Caco-2 (cell line): ENCODE measurements at regions not wholly inside any gene's neighbourhood (a gene's known extent, or its start where the extent isn't known, plus 50 kb on each side); places are given as distances from the start of the nearest gene placed in this dataset.
"Not testable (repeated sequence)": the region's sequence is repeated elsewhere in the genome, so short reads cannot be mapped to it uniquely, and the experiment has no call there.

ENCODE experiments used
- BruUV-seq: library from RNA; stranded (reverse); fragments of 400-500 nt; replicated peaks from 2 replicates; lab custom pipeline; 2021; lab: Mats Ljungman, UMichigan
- CTCF ChIA-PET: fragments of 300-600 bp; sonication (Branson Sonifier 250); formaldehyde crosslinking; loops from one replicate; lab custom pipeline; 2022; ENCODE audit warnings: antibody characterized with exemption; lab: Charles Lee
- POLR2A ChIA-PET: fragments of 300-600 bp; sonication (Branson Sonifier 250); formaldehyde crosslinking; loops from one replicate; lab custom pipeline; 2022; ENCODE audit warnings: antibody characterized with exemption; lab: Charles Lee
- DNase-seq, 2 experiments: peaks; one replicate each; pipeline versions ENCODE4 v3.0.0 to v3.0.0-alpha.2; 2020 to 2022
- H3K27me3 ChIP-seq: replicated peaks from 2 replicates; pipeline ENCODE4 v1.6.0; 2011; ENCODE audit warnings: low read length; ENCODE audit not compliant: control insufficient read depth, insufficient read depth
- H3K36me3 ChIP-seq: 2 replicates; pipeline ENCODE4 v1.5.1; 2011; ENCODE audit warnings: low read length; ENCODE audit not compliant: control insufficient read depth, insufficient read depth
- H3K4me1 ChIP-seq: fragments of 250-450 bp; sonication (Bioruptor Pico); 2 replicates; pipeline ENCODE4 v1.5.1; 2020; ENCODE audit warnings: mild to moderate bottlenecking
- H3K4me3 ChIP-seq: 2 replicates; pipeline ENCODE4 v1.5.1; 2011; ENCODE audit warnings: low read depth, mild to moderate bottlenecking, control low read depth, low read length
- H3K9me3 ChIP-seq: fragments of 250-450 bp; sonication (Bioruptor Pico); 2 replicates; pipeline ENCODE4 v1.5.1; 2020; ENCODE audit warnings: mild to moderate bottlenecking, moderate library complexity
- H3K27ac Mint-ChIP-seq: one replicate; pipeline ENCODE4 v1.8.0; 2022; ENCODE audit warnings: mixed read lengths; ENCODE audit not compliant: unreplicated experiment
- H3K27me3 Mint-ChIP-seq: one replicate; pipeline ENCODE4 v1.8.0; 2022; ENCODE audit warnings: mixed read lengths; ENCODE audit not compliant: insufficient read depth, unreplicated experiment
- H3K36me3 Mint-ChIP-seq: one replicate; pipeline ENCODE4 v1.8.0; 2022; ENCODE audit warnings: mild to moderate bottlenecking, mixed read lengths; ENCODE audit not compliant: insufficient read depth, unreplicated experiment
- H3K4me1 Mint-ChIP-seq: one replicate; pipeline ENCODE4 v1.8.0; 2022; ENCODE audit warnings: low read depth, mixed read lengths; ENCODE audit not compliant: unreplicated experiment
- H3K4me3 Mint-ChIP-seq: one replicate; pipeline ENCODE4 v1.8.0; 2022; ENCODE audit warnings: mild to moderate bottlenecking, moderate library complexity, mixed read lengths; ENCODE audit not compliant: unreplicated experiment
- H3K9me3 Mint-ChIP-seq: one replicate; pipeline ENCODE4 v1.8.0; 2022; ENCODE audit warnings: mixed read lengths; ENCODE audit not compliant: unreplicated experiment
- CTCF ChIP-seq, 2 experiments: fragments of 200-600 bp in 1 of 2; IDR thresholded peaks; 1 replicate in 1 of 2; 2 replicates in 1 of 2; pipeline versions ENCODE4 v1.5.1 to v1.8.0; 2011 to 2022; ENCODE audit warnings: antibody characterized with exemption in 1 of 2, control low read depth in 1 of 2, inconsistent platforms in 1 of 2, low read depth in 1 of 2, low read length in 1 of 2, mild to moderate bottlenecking in 1 of 2, moderate library complexity in 1 of 2; ENCODE audit not compliant: insufficient read depth in 1 of 2, severe bottlenecking in 1 of 2, unreplicated experiment in 1 of 2
- intact Hi-C: fragments of 100-400 bp; cut with micrococcal nuclease; formaldehyde crosslinking; loops from one replicate; pipeline ENCODE4 v1.10.0; 2022; ENCODE audit not compliant: unreplicated experiment

GRCh38 chr11:38693306-38693705 is 2095.3 kb upstream of the RAG2 start:
- CTCF ChIA-PET = no interaction called here
- H3K27ac Mint-ChIP-seq = no peak overlapping the region
- POLR2A ChIA-PET = no interaction called here

GRCh38 chr11:38690211-38690610 is 2092.2 kb upstream of the RAG2 start:
- H3K36me3 ChIP-seq, CTCF ChIA-PET, H3K9me3 Mint-ChIP-seq, H3K9me3 ChIP-seq, intact Hi-C loops, H3K4me1 Mint-ChIP-seq, H3K4me1 ChIP-seq, H3K27ac Mint-ChIP-seq, POLR2A ChIA-PET, DNase-seq, H3K27me3 Mint-ChIP-seq, H3K36me3 Mint-ChIP-seq, H3K4me3 ChIP-seq, H3K4me3 Mint-ChIP-seq, H3K27me3 ChIP-seq, BruUV-seq: not testable (repeated sequence)

More at GRCh38 chr11:38693306-38693705, 2095.3 kb upstream of the RAG2 start:
- no peak overlapping the region for H3K4me3 ChIP-seq
- Mint-ChIP-seq H3K27me3 (no peaks in the 10 kb centered on the region), H3K4me3 (no peak overlapping the region), H3K4me1 (no peaks in the 10 kb centered on the region), H3K9me3 (no peaks in the 10 kb centered on the region), H3K36me3 (no peaks in the 10 kb centered on the region)
- intact Hi-C loops = no loop called here
- no peak for TF ChIP-seq CTCF (IDR thresholded peaks at IDR 0.05; ENCODE audit: insufficient read depth in 1 of 2, low read depth in 1 of 2, low read length in 1 of 2, severe bottlenecking in 1 of 2, unreplicated experiment in 1 of 2)
- BruUV-seq = no TSS peak
- DNase-seq = no peak
- H3K36me3 ChIP-seq = no peaks in the 10 kb centered on the region
- no peaks in the 10 kb centered on the region for H3K9me3 ChIP-seq
- no peaks in the 10 kb centered on the region for H3K27me3 ChIP-seq
- no peaks in the 10 kb centered on the region for H3K4me1 ChIP-seq

GRCh38 chr11:38687008-38687407 is 2089.0 kb upstream of the RAG2 start:
- H3K27me3 ChIP-seq = no peaks in the 10 kb centered on the region
- intact Hi-C loops = no loop called here
- H3K27ac Mint-ChIP-seq = no peak overlapping the region
- no peaks in the 10 kb centered on the region for H3K36me3 Mint-ChIP-seq
- TF ChIP-seq CTCF (IDR thresholded peaks at IDR 0.05; ENCODE audit: insufficient read depth in 1 of 2, low read depth in 1 of 2, low read length in 1 of 2, severe bottlenecking in 1 of 2, unreplicated experiment in 1 of 2) = no peak
- BruUV-seq = no TSS peak
- H3K9me3 ChIP-seq = no peaks in the 10 kb centered on the region
- H3K4me3 Mint-ChIP-seq = no peak overlapping the region
- H3K4me3 ChIP-seq = no peak overlapping the region
- CTCF ChIA-PET = no interaction called here
- H3K4me1 ChIP-seq = no peaks in the 10 kb centered on the region
- no peaks in the 10 kb centered on the region for H3K27me3 Mint-ChIP-seq
- no peaks in the 10 kb centered on the region for H3K36me3 ChIP-seq
- no peaks in the 10 kb centered on the region for H3K4me1 Mint-ChIP-seq
- no peak for DNase-seq
- H3K9me3 Mint-ChIP-seq = no peaks in the 10 kb centered on the region
- POLR2A ChIA-PET = no interaction called here

- ChIA-PET POLR2A (no interaction called here), CTCF (no interaction called here)
- Mint-ChIP-seq H3K27me3 (no peaks in the 10 kb centered on the region), H3K4me1 (no peaks in the 10 kb centered on the region), H3K27ac (no peak overlapping the region), H3K36me3 (no peaks in the 10 kb centered on the region), H3K9me3 (no peaks in the 10 kb centered on the region), H3K4me3 (no peak overlapping the region)
- no peak for DNase-seq
- BruUV-seq = no TSS peak
- Histone ChIP-seq H3K36me3 (no peaks in the 10 kb centered on the region), H3K4me1 (no peaks in the 10 kb centered on the region), H3K9me3 (no peaks in the 10 kb centered on the region), H3K4me3 (no peak overlapping the region), H3K27me3 (no peaks in the 10 kb centered on the region)
- no peak for TF ChIP-seq CTCF (IDR thresholded peaks at IDR 0.05; ENCODE audit: insufficient read depth in 1 of 2, low read depth in 1 of 2, low read length in 1 of 2, severe bottlenecking in 1 of 2, unreplicated experiment in 1 of 2)
- intact Hi-C loops = no loop called here
These were observed 2085.4 kb upstream of the RAG2 start for GRCh38 chr11:38683484-38683883.
